ENCODE measurements at regions not wholly inside any gene's neighbourhood (a gene's known extent, or its start where the extent isn't known, plus 50 kb on each side); places are given as distances from the start of the nearest gene placed in this dataset.
"Not testable (repeated sequence)": the region's sequence is repeated elsewhere in the genome, so short reads cannot be mapped to it uniquely, and the experiment has no call there.

DNA sequence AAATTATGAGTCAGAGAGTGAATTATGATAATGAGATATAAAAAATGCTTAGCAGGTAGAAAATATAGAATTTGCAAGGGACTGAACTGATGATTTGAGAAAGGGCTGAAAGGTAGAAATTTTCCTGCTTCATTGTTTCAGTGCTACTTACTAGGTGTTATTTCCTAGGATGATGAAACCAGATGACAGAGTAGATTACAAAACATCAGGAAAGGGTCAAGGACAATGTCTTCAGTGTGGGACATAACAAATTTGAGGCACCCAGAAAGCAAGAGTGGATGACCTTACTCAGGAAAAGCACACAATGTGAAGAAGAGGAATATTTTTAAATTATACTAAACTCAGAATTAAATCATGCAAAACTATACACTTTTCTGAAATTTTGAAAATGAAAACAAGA lies 102.1 kb downstream of the SHCBP1 start:
- no peak for DNase-seq

DNA sequence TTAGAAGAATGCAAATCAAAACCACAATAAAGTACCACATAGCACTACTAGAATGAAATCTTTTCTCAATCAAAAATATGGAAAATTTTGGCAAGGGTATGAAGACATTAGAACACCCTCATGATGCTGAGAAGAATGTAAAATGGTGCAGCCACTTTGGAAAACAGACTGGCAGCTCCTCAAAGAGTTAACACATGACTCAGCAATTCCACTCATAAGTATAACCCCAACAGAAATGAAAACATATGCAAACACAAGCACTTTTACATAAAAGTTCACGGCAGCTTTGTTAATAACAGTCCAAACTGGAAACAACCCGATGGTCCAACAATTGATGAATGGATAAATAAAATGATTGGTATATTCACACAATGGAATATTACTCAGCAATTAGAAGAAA lies 124.5 kb downstream of the SHCBP1 start:
- DNase-seq, result no peak

GRCh38 chr16:46482895-46483294 lies 138.3 kb downstream of the SHCBP1 start:
- no peak for DNase-seq

GRCh38 chr16:46466239-46466638 lies 154.9 kb downstream of the SHCBP1 start:
- no peak for DNase-seq

DNA sequence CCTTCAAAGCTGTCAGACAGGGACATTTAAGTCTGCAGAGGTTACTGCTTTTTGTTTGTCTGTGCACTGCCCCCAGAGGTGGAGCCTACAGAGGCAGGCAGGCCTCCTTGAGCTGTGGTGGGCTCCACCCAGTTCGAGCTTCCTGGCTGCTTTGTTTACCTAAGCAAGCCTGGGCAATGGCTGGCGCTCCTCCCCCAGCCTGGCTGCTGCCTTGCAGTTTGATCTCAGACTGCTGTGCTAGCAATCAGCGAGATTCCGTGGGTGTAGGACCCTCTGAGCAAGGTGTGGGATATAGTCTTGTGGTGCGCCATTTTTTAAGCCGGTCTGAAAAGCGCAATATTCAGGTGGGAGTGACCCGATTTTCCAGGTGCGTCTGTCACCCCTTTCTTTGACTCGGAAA lies 166.4 kb downstream of the SHCBP1 start:
- not testable (repeated sequence) for DNase-seq

DNA sequence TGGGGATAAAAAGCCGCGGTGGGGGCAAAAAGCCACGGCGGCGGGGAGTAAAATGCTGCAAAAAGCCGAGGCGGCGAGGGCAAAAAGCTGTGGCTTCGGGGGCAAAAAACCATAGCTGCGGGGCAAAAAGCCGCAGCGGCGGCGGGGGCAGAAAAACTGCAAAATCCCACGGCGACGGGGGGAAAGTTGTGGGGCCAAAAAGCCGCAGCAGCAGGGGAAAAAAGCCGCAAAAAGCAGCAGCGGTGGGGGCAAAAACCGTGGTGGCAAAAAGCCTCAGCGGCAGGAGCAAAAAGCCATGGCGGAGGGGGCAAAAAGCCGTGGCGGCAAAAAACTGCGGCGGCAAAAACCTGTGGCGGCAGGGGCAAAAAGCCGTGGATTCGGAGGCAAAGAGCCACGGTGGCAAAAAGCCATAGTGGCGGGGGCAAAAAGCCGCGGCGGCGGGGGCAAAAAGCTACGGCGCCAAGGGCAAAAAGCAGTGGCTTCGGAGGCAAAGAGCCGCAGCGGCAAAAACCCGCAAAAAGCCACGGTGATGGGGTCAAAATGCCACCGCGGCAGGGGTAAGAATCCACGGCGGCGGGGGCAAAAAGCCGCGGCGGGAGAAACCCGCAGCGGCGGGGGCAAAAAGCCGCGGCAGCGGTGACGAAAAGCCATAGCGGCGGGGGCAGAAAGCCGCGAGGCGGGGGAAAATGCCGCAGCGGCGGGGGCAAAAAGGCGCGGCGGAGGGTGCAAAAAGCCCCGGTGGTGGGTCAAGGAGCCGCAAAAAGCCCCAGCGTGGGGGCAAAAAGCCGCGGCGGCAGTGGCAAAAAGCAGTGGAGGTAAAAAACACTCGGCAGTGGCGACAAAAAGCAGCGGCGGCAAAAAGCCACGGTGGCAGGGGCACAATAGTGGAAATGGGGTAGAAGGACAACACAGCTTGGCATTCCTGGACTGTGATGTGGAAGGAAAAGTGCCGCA lies 192.8 kb downstream of the SHCBP1 start:
- DNase-seq, result no peak

DNA sequence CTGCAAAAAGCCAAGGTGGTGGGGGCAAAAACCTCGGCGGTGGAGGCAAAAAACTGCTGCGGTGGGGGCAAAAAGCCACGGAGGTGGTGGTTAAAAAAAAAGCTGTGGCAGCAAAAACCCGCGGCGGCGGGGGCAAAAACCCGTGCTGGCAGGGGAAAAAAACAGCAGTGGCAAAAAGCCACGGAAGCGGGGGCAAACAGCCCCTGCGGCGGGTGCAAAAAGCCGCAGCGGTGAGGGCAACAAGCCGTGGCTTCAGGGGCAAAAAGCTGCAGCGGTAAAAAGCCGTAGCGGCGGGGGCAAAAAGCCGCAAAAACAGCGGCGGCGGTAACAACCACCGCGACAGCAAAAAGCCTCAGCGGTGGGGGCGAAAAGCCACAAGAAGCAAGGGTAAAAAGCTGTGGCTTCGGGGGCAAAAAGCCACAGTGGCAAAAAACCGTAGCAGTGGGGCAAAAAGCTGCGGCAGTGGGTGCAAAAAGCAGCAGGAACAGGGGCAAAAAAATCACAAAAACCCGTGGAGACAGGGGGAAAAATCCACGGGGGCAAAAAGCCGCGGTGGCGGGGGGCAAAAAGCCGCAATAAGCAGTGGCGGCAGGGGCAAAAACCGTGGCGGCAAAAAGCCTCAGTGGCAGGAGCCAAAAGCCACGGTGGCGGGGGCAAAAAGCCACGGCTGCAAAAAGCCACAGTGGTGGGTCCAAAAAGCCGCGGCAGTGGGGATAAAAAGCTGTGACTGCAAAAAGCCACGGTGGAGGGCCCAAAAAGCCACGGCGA lies 193.7 kb downstream of the SHCBP1 start:
- DNase-seq, result no peak

GRCh38 chr16:46426336-46426735 lies 194.8 kb downstream of the SHCBP1 start:
- no peak for DNase-seq

- DNase-seq, result no peak
These were observed 217.2 kb downstream of the SHCBP1 start for GRCh38 chr16:46404028-46404427.

- DNase-seq, result not testable (repeated sequence)
These were observed 222.6 kb downstream of the SHCBP1 start for GRCh38 chr16:46398559-46398958.

DNA sequence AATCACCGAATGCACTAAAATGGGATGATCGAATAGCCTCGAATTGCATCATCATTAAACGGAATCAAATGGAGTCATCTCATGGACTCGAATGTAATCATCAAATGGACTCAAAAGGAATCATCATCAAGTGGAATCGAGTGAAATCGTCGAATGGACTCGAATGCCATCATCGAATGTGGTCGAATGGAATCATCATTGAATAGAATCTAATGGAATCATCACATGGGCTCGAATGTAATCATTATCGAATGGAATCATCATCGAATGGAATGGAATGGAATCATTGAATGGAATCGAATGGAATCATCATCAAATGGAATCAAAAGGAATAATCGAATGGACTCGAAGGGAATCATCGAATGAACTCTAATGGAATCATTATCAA lies 224.3 kb downstream of the SHCBP1 start:
- not testable (repeated sequence) for DNase-seq

GRCh38 chr16:46396131-46396882 lies 224.9 kb downstream of the SHCBP1 start:
- peak in 1 of 5 donors; percentile 22 for DNase-seq

- DNase-seq, result peak in 1 of 5 donors; percentile 41
These were observed 225.7 kb downstream of the SHCBP1 start for GRCh38 chr16:46395391-46395921.

DNA sequence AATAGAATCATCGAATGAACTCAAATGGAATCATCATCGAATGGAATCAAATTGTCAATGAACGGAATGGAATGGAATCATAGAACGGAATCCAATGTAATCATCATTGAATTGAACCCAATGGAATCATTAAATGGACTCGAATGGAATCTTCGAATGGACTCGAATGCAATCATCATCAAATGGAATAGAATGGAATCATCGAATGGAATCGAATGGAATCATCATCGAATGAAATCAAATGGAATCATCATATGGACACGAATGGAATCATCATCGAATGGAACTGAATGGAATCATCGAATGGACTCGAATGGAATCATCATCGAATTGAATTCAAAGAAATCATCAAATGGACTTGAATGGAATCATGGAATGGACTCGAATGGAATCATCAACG lies 226.2 kb downstream of the SHCBP1 start:
- DNase-seq, result peak in 1 of 5 donors; percentile 33

GRCh38 chr16:46394149-46394548 lies 227.0 kb downstream of the SHCBP1 start:
- not testable (repeated sequence) for DNase-seq

DNA sequence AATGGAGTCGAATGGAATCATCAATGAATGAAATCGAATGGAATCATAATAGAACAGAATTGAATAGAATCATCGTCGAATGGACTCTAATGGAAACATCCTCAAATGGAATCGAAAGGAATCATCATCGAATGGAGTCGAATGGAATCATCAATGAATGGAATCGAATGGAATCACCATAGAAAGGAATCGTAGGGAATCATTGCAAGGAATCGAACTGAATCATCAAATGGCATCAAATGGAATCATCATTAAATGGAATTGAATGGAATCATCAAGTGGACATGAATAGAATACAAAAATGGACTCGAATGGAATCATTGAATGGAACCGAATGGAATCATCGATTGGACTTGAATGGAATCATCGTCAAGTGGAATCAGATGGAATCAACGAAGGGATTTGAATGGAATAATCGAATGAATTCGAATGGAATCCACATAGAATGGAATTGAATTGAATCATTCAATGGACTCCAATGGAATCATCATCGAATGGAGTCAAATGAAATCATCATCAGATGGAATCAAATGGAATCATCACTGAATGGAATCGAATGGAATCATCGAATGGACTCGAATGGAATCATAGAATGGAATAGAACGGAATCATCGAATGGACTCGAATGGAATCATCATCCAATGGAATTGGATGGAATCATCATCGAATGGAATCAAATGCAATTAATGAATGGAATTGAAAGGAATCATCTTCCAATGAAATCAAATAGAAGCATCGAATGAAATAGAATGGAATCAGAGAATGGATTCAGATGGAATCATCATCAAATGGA lies 228.1 kb downstream of the SHCBP1 start:
- peak in 1 of 5 donors; percentile 59 for DNase-seq

DNA sequence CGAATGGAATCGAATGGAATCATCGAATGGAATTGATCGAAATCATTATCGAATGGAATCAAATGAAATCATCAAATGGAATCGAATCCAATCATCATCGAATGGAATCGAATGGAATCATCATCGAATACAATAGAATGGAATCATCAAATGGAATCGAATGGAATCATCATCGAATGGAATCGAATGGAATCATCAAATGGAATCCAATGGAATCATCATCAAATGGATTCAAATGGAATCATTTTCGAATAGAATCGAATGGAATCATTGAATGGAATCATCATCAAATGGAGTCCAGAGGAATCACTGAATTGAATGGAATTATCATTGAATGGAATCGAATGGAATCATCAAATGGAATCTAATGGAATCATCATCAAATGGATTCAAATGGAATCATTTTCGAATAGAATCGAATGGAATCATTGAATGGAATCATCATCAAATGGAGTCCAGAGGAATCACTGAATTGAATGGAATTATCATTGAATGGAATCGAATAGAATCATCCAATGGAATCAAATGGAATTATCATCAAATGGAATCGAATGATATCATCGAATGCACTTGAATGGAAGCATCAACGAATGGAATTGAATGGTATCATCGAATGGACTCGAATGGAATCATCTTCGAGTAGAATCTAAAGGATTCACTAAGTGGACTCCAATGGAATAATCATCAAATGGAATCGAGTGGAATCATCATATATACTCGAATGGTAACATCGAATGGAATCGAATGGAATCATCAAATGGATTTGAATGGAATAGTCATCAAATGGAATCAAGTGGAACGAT lies 230.3 kb downstream of the SHCBP1 start:
- peak in 1 of 5 donors; percentile 22 for DNase-seq

GRCh38 chr16:46389561-46390041 lies 231.6 kb downstream of the SHCBP1 start:
- peak in 4 of 5 donors; percentile 29 to 87 (median 59) for DNase-seq

- not testable (repeated sequence) for DNase-seq
These were observed 232.2 kb downstream of the SHCBP1 start for GRCh38 chr16:46388939-46389491.

GRCh38 chr16:46388354-46388753 lies 232.8 kb downstream of the SHCBP1 start:
- peak in 1 of 5 donors; percentile 42 for DNase-seq
